Stimulated activated CD4-positive, alpha-beta T cell treated with anti-CD3 and anti-CD28 coated beads, Interleukin-12 subunit alpha, Interleukin-12 subunit beta, amount 100 ng/mL, for 24 hours (primary cell): ENCODE measurements at regions not wholly inside any gene's neighbourhood (a gene's known extent, or its start where the extent isn't known, plus 50 kb on each side); places are given as distances from the start of the nearest gene placed in this dataset.

Experiments used
- DNase-seq, 2 experiments: peaks; one replicate each; pipeline ENCODE4 v3.0.0-alpha.2; 2020; ENCODE audit warnings: low read depth in 2 of 2

GRCh38 chr6:168782187-168782751 is 341.3 kb downstream of the SMOC2 start:
- no peak for DNase-seq

- DNase-seq: no peak
Measured at GRCh38 chr6:168778201-168778600, 337.2 kb downstream of the SMOC2 start.

- DNase-seq: no peak
Measured at GRCh38 chr6:168774381-168774780, 333.4 kb downstream of the SMOC2 start.

GRCh38 chr6:168773788-168774187 is 332.8 kb downstream of the SMOC2 start:
- DNase-seq: no peak

- DNase-seq: no peak
Measured at GRCh38 chr6:168765752-168766151, 324.8 kb downstream of the SMOC2 start.

- no peak for DNase-seq
Measured at GRCh38 chr6:168756009-168756634, 315.1 kb downstream of the SMOC2 start.

GRCh38 chr6:168746643-168747042 is 305.7 kb downstream of the SMOC2 start:
- no peak for DNase-seq

GRCh38 chr6:168746013-168746412 is 305.0 kb downstream of the SMOC2 start:
- no peak for DNase-seq

- DNase-seq: no peak
Measured at GRCh38 chr6:168744861-168745260, 303.9 kb downstream of the SMOC2 start.

- DNase-seq: no peak
Measured at GRCh38 chr6:168741942-168742782, 301.2 kb downstream of the SMOC2 start.

GRCh38 chr6:168741305-168741704 is 300.3 kb downstream of the SMOC2 start:
- no peak for DNase-seq

GRCh38 chr6:168739381-168739780 is 298.4 kb downstream of the SMOC2 start:
- no peak for DNase-seq

- DNase-seq: no peak
Measured at GRCh38 chr6:168737481-168737880, 296.5 kb downstream of the SMOC2 start.

- DNase-seq: no peak
Measured at GRCh38 chr6:168737014-168737413, 296.0 kb downstream of the SMOC2 start.

GRCh38 chr6:168736039-168736438 is 295.1 kb downstream of the SMOC2 start:
- no peak for DNase-seq

- no peak for DNase-seq
Measured at GRCh38 chr6:168735268-168735949, 294.4 kb downstream of the SMOC2 start.

GRCh38 chr6:168734523-168734922 is 293.5 kb downstream of the SMOC2 start:
- DNase-seq: no peak

- no peak for DNase-seq
Measured at GRCh38 chr6:168732676-168733075, 291.7 kb downstream of the SMOC2 start.

GRCh38 chr6:168730931-168731716 is 290.1 kb downstream of the SMOC2 start:
- no peak for DNase-seq

GRCh38 chr6:168728056-168728455 is 287.1 kb downstream of the SMOC2 start:
- no peak for DNase-seq

GRCh38 chr6:168726312-168726856 is 285.4 kb downstream of the SMOC2 start:
- DNase-seq: no peak
